HG03097 (cell line): ENCODE measurements at regions not wholly inside any gene's neighbourhood (a gene's known extent, or its start where the extent isn't known, plus 50 kb on each side); places are given as distances from the start of the nearest gene placed in this dataset.

Experiments
- ATAC-seq: cut with Tn5 transposase; IDR thresholded peaks from one replicate; pipeline ENCODE4 v1.9.1; 2021; ENCODE audit not compliant: unreplicated experiment, low FRiP score

DNA sequence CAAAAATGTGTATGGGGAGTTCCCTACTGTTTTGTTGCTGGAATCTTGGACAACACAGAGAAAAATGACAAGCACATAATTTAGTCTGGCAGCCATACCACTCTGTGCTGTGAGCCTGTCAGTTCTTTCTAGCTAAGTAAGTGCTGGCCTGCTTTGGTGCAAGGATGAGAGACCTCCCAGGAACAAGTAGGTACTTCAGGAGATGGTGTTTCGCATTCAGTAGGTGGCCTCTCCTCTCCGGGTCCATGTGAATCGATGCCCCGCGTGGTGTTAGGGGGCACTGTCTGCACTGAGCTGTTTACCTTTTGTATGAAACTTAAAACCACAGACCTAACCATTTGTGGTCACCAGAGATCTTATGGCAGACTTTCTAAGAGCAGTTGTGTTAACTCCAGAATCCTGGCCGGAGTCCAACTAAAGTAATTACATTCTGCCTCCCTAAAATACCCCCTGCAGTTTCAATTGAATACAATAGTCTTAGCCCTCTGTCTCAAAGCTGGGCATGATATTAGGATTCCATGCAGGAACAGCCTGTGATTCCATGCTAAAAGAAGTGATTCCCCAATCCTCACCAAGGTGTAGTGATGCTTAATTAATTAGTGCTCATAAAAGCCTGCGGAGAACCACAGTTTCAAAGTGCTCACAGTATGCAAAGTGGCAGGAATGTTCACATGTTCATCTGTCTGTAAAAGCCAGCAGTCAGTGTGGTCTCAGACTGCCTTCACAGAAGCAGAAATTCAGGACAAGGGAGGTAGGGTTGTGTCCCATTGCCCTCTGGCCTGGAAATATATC is 64.2 kb downstream of the LLPH start:
- peak; percentile 77 for ATAC-seq

DNA sequence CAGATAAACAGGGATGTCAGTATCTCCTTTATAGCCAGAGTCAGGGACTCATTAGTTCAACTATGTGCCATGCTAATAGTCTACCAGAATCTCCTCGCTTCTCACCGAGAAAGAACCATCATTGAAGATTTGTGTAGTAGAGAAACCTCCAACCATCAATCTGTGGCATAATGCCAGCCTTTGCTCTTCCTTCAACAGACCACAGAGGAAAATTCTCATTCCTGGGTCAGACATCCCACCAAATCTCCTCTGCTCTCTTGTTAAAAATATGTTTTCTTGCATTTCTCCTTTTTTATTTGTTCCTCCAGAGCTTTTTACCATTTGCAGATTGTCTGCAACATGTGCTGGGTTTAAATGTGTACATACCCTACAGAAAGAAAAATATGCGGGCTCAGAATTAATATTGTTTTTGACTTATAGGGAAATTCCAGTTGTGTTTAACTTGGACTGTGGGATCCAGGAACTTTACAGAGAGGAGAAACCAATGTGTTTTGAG is 64.9 kb downstream of the LLPH start:
- no peak for ATAC-seq

DNA sequence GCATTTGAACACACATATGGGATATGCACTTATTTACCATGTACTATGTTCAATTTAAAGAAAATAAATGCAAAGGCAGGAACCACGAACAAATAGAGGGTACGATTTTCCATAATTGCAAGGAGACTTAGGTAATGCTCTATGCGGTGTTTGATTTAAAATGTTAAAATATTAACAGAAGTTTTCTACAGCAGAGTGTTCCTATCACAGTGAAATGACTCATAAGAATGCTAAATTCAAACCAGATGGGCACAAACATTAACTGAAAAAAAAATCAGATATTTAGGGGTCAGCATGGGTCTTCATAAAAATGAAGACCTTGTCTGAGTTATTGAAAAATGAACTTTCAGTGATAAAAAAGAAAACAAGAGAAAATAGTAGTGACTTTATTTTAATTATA is 65.4 kb downstream of the LLPH start:
- ATAC-seq = no peak

DNA sequence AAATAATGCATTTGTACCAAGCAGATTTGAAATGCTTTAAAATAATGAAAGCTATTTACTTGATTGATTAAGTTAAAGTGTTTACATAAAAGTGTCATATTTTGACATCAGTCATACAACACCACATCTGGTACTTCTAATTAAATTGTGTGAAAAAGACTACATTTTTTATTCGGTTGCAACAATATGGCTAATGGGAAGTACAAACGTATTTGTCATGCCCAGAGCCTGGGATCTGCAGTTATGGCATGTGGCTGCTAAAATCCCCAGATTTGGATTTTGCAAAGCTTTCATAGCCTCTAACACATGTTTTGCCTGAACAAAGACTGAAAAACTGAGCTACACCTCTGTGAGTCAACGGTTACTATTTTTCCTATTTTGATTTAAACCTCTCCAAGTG is 66.6 kb downstream of the LLPH start:
- ATAC-seq = no peak

DNA sequence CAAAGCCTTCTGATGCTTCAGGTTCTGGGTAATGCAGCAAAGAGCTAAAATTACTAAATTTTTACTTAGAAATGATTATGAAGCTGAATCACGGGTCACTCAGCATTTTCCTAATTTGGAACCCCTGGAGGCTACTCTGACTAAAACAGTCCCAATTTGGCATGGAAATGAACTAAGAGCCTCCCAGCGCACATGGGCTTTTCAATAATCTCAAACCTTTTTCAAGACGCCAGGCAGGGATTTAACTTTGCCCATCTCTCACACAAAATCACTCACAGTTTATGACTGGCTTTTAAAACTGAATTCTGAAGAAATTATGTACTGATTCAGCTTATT is 68.3 kb downstream of the LLPH start:
- ATAC-seq = no peak

DNA sequence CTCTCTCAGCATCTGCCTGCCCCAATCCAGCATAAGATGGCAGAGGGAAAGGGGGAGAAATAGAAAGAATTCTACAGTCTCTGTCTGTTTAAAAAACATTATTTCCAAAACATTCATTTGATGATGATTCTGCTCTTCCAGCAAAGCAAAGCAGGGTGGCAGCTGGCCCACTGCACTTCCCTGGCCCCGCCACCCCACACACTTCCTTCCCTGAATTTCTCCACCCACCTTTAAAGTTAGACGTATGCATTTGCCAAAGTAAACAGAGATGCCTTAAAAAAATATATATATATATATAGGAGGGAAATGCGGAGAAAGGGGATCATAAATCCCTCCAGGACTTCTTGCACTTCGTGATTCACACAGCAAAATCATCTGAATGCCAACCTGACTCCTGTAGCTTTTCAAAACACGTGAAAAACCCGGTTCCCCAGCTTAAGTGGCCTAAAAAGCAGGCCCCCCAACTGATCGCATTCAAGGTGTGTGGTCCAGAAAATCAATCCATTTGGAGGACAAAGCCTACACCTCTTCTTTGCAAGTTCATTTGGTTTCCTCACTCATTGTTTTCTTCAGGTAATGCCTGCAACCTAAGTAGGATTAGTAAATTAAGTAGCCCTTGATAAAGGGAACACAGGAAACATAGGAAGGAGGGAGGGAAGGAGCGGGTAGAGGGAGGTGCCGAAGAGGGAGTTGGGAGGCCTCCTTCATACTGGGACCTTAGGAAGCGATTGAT is 68.8 kb downstream of the LLPH start:
- ATAC-seq = no peak

DNA sequence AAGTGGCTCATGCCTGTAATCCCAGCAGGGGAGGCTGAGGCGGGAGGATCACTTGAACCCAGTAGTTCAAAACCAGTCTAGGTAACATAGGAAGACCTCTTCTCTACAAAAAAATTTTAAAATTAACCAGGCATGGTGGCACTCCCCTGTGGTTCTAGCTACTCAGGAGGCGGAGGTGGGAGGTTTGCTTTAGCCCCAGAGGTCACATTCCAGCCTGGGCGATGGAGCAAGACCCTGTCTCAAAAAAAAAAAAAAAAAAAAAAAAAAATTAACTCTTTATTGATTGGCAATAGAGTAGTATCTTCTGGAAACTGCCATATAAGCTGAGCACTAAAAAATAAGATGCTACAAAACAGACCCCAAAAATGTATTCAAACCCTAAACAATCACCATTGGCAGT is 69.5 kb downstream of the LLPH start:
- ATAC-seq = no peak

DNA sequence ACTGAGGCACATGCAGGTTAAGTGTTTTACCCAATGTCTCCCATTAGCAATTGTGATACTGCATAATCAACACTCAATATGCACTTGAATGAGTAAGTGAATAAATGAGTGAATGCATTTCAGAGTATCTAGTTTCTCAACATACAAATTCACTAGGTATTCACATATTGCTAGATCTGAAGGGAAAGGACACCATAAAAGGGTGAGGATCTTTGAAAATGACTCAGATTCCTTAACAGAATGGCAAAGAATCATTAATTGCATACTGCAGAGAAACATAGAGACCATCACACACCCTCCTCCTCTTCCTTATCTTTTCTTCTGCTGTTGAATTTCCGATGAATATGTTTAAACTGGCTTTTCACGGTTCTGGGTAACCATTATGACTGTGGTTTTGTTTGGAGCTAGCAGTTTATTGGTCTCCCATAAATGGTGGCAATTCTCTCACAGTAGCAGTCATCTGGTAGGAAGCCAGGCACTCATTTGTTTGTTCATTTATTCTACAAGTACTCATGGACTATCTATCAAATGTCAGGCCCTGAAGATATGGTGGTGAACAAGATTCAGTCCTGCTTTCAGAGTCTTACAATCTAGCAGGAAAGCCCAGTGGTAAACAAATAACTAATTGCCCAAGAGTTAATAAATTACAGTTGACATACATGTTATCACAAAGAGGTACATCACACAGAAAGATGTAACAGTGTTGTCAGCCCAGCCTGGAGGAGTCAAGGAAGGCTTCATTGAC is 70.2 kb downstream of the LLPH start:
- no peak for ATAC-seq

DNA sequence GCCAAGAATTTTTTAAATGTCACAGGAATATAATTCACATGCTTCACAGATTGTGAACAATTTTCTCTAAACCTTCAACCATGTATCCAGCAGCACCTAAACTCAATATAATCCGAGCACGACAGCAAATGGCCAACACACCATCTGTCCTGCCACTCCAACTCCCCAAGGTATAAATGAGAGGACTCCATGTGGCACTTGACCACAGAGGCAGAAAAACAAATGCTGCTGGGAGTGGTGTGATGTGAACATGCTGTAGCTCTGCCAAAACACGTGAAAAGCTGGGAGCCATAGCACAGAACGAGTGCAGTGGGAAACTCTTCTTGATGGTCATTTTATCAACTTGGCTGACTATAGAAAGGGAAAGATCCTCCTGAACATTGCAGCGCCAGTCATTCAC is 70.9 kb downstream of the LLPH start:
- ATAC-seq = no peak

DNA sequence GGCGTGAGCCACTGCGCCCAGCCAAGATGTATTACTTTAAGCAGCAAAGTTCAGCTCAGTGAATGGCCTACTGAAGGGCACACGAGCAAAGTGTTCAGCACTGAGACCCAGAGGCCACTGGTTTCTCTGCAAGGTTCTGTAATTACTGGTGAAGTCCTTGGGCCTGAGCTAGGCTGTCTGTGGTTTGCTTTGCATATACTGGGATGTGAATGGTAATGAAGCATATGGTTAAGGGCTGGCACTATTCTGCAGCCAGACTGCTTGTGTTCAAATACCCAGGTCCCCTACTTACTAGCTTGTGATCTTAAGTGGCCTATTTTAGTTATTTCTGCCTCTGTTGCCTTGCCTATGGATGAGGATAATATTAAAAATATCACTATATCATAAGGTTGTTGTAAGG is 72.0 kb downstream of the LLPH start:
- no peak for ATAC-seq

DNA sequence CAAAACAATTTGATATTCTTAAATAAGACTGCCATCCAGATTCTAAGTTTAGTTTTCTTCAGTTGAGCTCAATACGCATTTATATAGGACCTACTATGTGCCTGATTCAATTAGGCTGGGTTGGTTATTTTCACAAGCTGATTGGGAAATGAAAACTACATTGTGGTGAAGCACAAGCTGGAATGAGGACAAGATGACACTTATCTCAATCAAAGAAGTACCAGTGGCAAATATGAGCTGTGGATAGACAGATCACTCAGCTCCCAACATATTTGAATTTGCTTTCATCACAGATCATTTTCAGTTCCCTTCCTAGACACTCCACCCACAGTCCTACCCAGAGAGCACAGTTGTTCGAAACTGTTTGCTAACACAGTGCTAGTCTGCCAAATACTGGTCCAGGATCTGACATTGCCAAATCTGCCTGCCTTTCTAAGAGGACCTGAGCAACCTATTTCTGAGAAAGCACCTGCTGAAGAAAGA is 74.7 kb downstream of the LLPH start:
- ATAC-seq = peak; percentile 69

DNA sequence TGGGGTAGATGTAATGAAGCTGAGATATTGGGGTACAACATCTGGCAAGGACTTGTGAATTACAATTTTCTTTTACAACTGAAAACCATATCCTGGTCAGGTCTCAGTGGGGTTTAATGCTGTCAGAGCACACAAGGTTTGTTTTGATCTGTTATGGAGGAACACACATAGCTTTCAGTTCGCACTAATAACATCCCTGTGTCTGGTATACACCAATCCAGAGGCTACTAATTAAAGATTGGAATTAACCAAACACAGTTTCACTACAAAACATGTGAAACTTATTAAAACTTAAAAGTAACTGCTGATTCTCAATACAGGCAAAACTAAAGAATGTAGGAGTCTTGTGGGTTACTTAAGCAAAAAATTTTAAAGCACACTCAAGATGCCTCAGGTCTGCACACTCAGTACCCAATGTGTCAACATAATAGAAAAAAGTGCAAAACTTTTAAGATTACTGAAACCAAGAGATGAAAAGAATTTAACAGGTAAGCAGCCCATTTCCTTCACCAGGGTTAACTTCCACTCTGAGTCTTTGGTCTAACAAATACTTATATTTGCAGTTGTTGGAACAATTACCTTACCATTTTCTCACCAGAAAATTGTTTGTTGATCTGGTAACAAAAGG is 77.4 kb downstream of the LLPH start:
- ATAC-seq = no peak

DNA sequence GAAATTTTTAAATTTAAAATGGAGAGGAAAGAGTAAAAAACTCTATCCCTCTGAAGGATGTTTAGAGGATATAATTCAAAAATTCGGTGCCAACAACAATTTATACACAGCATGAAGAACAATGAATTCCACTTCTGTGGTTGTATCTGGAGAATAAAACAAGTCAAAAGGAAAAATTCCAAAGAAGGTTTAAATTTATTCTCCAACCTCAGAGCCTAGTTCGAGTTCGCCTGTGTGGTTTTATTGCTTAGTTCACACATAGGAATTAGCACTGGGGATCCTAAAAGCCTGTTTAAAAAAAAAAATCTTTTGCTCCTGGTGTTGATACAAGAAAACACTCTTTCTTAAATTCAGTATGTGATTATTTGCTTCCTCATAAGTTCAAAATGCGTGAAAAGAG is 79.2 kb downstream of the LLPH start:
- no peak for ATAC-seq

DNA sequence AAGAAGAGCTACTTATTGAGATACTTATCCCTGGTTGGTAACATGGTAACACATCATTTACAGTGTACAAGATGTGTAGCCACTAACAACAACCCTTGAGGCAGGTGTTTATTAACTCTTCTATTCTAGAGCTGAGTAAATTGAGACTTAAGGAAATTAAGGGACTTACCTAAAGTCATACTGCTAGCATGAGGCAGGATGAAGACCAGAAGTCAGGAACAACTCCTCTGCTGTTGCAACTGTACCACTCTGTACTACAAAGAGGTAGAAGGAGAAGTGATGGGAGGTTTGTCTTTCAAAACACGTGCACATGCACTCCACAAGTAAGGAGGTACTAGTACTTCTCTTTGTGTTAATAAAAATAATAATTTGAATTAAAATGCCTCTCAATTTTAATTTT is 79.9 kb downstream of the LLPH start:
- peak; percentile 38 for ATAC-seq

DNA sequence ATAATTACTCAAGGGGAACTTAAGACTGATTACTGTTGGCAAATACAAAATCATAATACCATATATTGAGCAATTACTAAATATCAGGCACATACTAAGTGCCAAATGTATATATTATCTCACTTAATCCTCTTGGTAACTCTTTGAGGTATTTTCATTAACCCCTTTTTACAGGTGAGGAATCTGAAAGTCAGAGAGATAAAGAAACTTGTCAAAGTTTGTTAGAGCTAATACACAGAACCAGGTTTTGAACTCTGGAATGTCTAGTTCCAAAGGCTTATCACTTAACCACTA is 80.3 kb downstream of the LLPH start:
- ATAC-seq = no peak

DNA sequence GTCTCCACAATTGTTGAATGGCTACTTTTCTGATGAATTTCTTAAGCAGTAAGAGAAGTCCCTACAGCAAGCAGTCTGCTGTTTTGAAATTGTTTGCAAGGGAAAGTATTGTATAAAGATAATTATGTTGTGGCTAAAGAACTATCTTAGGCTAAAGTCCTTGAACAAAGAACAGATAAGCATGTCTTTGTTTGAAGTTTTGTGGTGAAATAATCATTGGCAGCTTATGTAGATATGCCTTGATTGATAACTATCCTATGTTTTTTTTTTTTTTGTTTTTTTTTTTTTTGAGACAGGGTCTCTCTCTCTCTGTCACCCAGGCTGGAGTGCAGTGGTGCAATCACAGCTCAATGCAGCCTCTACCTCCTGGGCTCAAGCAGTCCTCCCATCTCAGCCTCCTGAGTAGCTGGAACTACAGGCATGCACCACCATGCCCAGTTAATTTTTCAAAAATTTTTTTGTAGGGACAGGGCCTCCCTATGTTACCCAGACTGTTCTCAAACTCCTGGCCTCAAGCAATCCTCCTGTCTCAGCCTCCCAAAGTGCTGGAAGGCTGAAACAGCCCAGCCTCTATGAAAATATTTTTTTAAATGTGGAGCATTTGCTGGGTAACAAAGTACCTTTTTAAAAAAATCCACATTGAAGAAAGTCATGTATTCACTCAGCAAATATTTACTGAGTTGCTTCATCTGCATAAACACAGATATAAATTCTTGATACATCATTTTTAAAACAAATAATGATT is 80.8 kb downstream of the LLPH start:
- ATAC-seq = no peak

DNA sequence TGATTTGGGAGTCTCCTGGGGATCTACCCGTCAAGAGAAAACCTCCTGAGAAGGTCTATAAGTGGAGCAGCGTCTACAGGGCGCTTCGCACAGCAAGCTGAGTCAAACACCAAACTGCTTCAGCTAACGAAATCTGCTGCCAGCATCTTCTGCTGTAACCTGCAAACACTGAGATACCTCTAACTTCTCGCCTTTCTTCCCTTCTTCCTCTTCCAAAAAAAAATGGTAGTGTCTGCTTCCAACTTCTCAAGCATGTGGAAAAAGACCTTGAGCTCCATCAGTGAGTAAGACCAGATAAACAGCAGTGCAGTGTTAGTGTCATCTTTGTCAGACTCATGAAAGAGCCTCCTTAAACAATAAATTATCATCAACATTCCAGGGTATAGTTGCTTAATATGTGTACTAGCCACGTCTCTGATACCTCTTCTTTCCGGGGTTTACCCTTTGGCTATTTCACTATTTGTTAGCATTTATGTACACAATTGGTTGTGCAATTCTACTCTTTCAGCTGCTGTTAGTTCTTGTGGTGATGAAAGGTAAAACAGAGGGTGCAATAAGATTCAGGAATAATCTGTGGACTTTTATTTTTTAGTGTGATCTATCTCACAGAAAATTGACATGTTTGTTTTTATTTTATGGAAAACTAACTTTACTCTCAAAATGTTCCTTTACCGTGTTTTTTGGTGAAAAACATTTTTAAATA is 81.6 kb downstream of the LLPH start:
- ATAC-seq = no peak

DNA sequence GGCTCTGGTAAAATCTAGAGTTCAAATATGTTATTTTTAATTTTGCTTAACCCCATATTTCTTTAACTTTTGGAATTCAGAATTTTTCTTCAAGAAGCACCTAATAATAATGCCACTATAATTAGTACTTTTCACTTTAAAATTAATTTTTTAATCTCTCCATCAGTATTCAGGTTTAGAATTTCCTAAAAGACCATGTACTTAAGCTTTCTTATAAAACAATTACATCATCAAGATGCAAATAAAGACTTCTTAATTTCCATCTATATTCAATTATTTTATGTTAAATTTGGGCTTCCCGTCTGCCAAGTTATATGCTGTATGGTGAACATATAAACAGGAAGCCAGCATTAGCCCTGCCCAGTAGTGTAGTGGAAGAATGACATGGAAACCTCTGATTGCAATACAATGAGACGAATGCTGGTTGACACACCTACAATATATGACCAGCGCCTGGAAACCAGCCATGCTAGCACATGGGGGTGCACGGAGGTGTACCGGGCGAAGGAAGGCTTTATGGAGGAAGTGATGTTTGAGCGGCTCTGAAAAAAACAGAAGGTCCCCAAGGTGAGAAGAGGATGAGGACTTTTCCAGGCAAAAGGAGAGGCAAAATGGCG is 82.2 kb downstream of the LLPH start:
- no peak for ATAC-seq

DNA sequence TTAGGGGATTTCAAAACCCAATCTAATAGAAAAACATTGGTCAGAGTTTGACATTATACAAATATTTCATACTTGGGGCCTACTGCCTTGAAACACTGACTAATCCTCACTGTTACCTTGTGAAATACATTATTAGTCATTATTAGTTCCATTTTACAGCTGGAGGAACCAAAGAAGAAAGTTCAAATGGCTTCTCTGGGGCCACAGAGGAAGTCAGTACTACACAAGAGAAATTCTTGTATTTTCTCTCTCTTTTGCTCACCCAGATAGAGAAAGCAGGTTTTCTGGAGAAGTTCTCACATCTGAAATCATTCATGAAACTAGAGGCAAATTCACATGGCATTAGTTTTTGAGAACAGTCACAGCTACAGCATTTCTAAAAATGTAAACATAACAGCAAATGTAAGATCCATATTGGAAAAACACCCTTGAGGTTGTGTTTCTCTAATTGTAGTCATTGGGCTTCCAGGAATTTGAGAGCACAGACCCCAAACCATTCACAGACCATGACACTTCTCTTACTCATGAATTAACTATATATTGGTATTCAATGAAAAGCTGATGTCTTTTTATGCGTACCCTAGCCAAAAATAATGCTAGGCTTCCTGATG is 83.0 kb downstream of the LLPH start:
- ATAC-seq = peak; percentile 84
